Calu3 (cell line): ENCODE measurements at regions not wholly inside any gene's neighbourhood (a gene's known extent, or its start where the extent isn't known, plus 50 kb on each side); places are given as distances from the start of the nearest gene placed in this dataset.

Experiments
- BruUV-seq: library from RNA; stranded (reverse); fragments of 400-500 nt; replicated peaks from 2 replicates; lab custom pipeline; 2021; lab: Mats Ljungman, UMichigan
- CTCF ChIA-PET: fragments of 300-600 bp; sonication (Branson Sonifier 250); formaldehyde crosslinking; loops from one replicate; lab custom pipeline; 2022; ENCODE audit warnings: antibody characterized with exemption; lab: Charles Lee
- DNase-seq: peaks from one replicate; pipeline ENCODE4 v3.0.0; 2022
- H3K27ac Mint-ChIP-seq: one replicate; pipeline ENCODE4 v1.8.0; 2022; ENCODE audit warnings: mixed read lengths; ENCODE audit not compliant: unreplicated experiment
- H3K27me3 Mint-ChIP-seq: one replicate; pipeline ENCODE4 v1.8.0; 2022; ENCODE audit warnings: mixed read lengths; ENCODE audit not compliant: unreplicated experiment
- H3K36me3 Mint-ChIP-seq: one replicate; pipeline ENCODE4 v1.8.0; 2022; ENCODE audit warnings: mild to moderate bottlenecking, moderate library complexity, mixed read lengths; ENCODE audit not compliant: insufficient read depth, unreplicated experiment
- H3K4me1 Mint-ChIP-seq: one replicate; pipeline ENCODE4 v1.8.0; 2022; ENCODE audit warnings: mild to moderate bottlenecking, low read depth, mixed read lengths; ENCODE audit not compliant: unreplicated experiment
- H3K4me3 Mint-ChIP-seq: one replicate; pipeline ENCODE4 v1.8.0; 2022; ENCODE audit warnings: mild to moderate bottlenecking, low read depth, moderate library complexity, mixed read lengths; ENCODE audit not compliant: unreplicated experiment
- H3K9me3 Mint-ChIP-seq: one replicate; pipeline ENCODE4 v1.8.0; 2022; ENCODE audit warnings: low read depth, mixed read lengths; ENCODE audit not compliant: unreplicated experiment
- CTCF ChIP-seq: fragments of 200-600 bp; IDR thresholded peaks from one replicate; pipeline ENCODE4 v1.8.0; 2022; ENCODE audit warnings: antibody characterized with exemption; ENCODE audit not compliant: unreplicated experiment
- intact Hi-C: fragments of 100-400 bp; cut with micrococcal nuclease; formaldehyde crosslinking; loops from one replicate; pipeline ENCODE4 v1.10.0; 2022; ENCODE audit not compliant: unreplicated experiment

DNA sequence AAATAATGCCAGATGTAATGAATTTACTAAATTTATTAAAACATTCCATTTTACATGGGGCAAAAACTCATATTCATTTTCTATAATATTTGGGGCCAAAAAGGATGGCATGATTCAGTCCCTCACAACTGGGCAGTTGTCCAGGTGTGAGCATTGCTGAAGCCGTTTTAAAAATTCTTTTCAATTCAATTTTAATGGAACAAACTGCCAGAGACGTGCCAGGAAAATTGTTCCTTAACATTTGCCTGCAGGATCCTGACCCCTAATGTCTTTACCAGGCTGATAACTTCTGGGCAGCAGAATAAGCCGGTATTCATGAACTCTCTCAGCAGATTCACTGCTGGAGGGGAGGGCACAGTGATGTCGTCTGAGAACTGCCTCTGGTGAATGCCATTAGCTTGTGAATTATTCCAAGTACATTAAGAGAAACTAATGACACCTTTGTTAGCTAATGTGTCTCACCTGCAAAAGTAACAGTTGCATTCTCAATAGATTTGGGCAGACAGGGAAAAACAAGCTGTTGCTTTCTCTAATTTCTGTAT, 1445.1 kb upstream of the TENM3 start:
- no peaks in the 10 kb centered on the region for H3K9me3 Mint-ChIP-seq
- BruUV-seq = no TSS peak
- H3K36me3 Mint-ChIP-seq = no peaks in the 10 kb centered on the region
- TF ChIP-seq CTCF = no peak
- CTCF ChIA-PET = no interaction called here
- DNase-seq = no peak
- H3K27me3 Mint-ChIP-seq = no peaks in the 10 kb centered on the region
- no peak overlapping the region for H3K27ac Mint-ChIP-seq
- H3K4me1 Mint-ChIP-seq = no peaks in the 10 kb centered on the region
- H3K4me3 Mint-ChIP-seq = no peak overlapping the region
- intact Hi-C loops = loop anchor here (5.0 kb wide), 1 partner anchor 296 kb away; no protein-coding TSS in a partner anchor

DNA sequence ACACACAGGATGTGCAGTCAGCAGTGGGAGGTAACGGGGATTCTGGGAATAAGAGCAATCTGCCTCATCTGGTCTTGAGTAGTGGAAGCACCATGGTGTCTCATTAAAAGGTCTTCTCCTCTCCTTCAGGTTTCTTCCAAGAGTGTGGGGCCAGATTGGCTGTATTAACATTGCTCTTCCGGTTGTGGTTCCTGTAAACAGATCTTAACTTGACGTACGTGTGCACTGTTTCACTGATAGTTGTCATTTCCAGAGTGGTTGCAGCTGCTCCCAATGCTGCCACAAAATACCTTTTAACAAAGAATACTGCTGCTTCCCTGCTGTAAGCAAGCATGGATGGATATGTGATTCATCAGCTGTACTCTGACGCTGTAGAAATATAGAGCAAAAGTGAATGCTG, 1443.4 kb upstream of the TENM3 start:
- TF ChIP-seq CTCF = no peak
- Mint-ChIP-seq H3K27ac (no peak overlapping the region), H3K9me3 (no peaks in the 10 kb centered on the region), H3K36me3 (no peaks in the 10 kb centered on the region), H3K4me1 (no peaks in the 10 kb centered on the region), H3K4me3 (no peak overlapping the region), H3K27me3 (no peaks in the 10 kb centered on the region)
- intact Hi-C loops = loop anchor here (5.0 kb wide), 1 partner anchor 297 kb away; no protein-coding TSS in a partner anchor
- no TSS peak for BruUV-seq
- no peak for DNase-seq
- CTCF ChIA-PET = no interaction called here

- intact Hi-C loops = no loop called here
These were observed 1438.1 kb upstream of the TENM3 start for GRCh38 chr4:180805101-180805500.

DNA sequence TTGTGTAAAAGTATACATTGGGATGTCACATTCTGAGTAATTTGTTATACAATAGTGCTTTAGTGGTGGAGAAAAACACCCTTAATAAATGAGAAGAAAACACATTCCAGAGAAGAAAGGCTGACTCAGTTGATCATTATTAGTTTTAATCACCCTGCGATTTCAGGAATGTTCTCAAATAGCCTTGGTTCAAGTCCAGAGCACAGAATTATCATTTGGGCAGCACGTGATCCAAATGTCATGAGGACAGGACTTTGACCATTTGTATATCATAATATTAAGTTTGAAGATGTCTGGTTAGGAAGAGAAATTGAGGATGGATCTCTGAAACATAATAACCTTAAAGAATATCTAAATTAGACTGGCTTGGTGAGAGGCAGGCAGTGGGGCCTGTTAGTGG, 1434.3 kb upstream of the TENM3 start:
- BruUV-seq = no TSS peak
- Mint-ChIP-seq H3K4me3 (no peak overlapping the region), H3K36me3 (no peaks in the 10 kb centered on the region), H3K4me1 (no peaks in the 10 kb centered on the region), H3K9me3 (no peaks in the 10 kb centered on the region), H3K27me3 (no peaks in the 10 kb centered on the region), H3K27ac (no peak overlapping the region)
- DNase-seq = no peak
- TF ChIP-seq CTCF = no peak
- CTCF ChIA-PET = interaction anchor here (0.7 kb wide), 1 partner anchor 760 kb away, joined by 3 read pairs; no protein-coding TSS in a partner anchor
- intact Hi-C loops = no loop called here

More at GRCh38 chr4:180805101-180805500, 1438.1 kb upstream of the TENM3 start:
- no peak for TF ChIP-seq CTCF
- BruUV-seq = no TSS peak
- H3K36me3 Mint-ChIP-seq = no peaks in the 10 kb centered on the region
- H3K4me3 Mint-ChIP-seq = no peak overlapping the region
- no peak for DNase-seq
- H3K9me3 Mint-ChIP-seq = no peaks in the 10 kb centered on the region
- H3K4me1 Mint-ChIP-seq = no peaks in the 10 kb centered on the region
- H3K27me3 Mint-ChIP-seq = no peaks in the 10 kb centered on the region
- CTCF ChIA-PET = no interaction called here
- no peak overlapping the region for H3K27ac Mint-ChIP-seq
